LNCaP clone FGC (cell line): ENCODE measurements at regions not wholly inside any gene's neighbourhood (a gene's known extent, or its start where the extent isn't known, plus 50 kb on each side); places are given as distances from the start of the nearest gene placed in this dataset.

ENCODE experiments used
- DNase-seq: peaks from one replicate; pipeline ENCODE4 v3.0.0-alpha.2; 2011; ENCODE audit warnings: low read depth
- H3K4me3 ChIP-seq: 2 replicates; pipeline ENCODE4 v1.5.1; 2011; ENCODE audit warnings: mild to moderate bottlenecking, low read depth, low read length, control low read depth
- CTCF ChIP-seq: IDR thresholded peaks from 2 replicates; pipeline ENCODE4 v1.5.1; 2012; ENCODE audit warnings: mild to moderate bottlenecking; ENCODE audit not compliant: control insufficient read depth, insufficient read depth; ENCODE audit errors: extremely low read depth

- no peak overlapping the region for H3K4me3 ChIP-seq
- DNase-seq: no peak
- TF ChIP-seq CTCF: no peak
Measured at GRCh38 chr10:31098046-31098445, 66.4 kb upstream of the ZNF438 start.

GRCh38 chr10:31099094-31099493 lies 67.4 kb upstream of the ZNF438 start:
- TF ChIP-seq CTCF: no peak
- H3K4me3 ChIP-seq: no peak overlapping the region
- no peak for DNase-seq

GRCh38 chr10:31099664-31100063 lies 68.0 kb upstream of the ZNF438 start:
- H3K4me3 ChIP-seq: no peak overlapping the region
- no peak for DNase-seq
- no peak for TF ChIP-seq CTCF

DNA sequence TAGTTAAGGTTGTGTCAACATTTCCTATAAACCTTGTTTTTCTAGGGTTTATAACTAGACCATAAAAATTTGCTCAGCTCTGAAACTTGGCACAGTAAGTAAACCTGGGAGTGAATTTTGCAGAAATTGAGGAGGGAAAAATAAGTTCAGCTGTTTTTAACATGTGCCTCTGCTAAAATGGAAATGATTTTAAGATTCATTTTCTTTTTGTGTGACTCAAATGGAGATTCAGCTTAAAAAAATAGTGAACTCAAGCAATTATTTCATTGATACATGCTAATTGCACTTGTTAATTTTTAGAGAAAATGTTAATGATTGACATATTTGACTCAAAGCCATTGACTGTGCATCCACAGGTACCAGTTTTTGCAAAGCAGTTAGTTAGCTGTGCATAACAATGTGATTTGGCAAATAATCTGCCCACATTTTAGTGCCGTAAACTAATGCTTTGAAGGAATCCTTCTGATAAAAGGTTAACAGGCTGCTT lies 68.5 kb upstream of the ZNF438 start:
- H3K4me3 ChIP-seq: no peak overlapping the region
- no peak for DNase-seq
- TF ChIP-seq CTCF: no peak

- TF ChIP-seq CTCF: no peak
- H3K4me3 ChIP-seq: no peak overlapping the region
- no peak for DNase-seq
Measured at GRCh38 chr10:31100662-31101061, 69.0 kb upstream of the ZNF438 start.

DNA sequence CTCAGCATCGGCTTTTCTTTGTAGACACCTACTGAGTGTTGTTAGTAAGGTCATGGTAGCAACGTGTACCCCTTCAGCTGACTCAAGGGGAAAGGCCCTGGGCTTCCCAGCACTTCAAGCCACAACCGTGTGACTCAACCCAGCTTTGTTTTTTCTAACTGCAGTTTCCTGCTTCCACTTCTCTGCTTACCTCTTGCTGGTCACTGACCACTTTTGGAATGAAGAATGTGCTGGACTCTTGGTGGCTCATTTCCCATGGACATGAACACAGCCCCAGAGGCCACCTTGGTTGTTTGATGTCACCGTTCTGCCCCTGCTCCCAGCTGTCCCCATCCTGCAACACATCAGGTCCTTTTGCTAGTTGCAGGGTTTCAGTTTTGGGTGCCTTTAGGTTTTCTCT lies 69.5 kb upstream of the ZNF438 start:
- no peak overlapping the region for H3K4me3 ChIP-seq
- TF ChIP-seq CTCF: no peak
- DNase-seq: no peak

- no peak for TF ChIP-seq CTCF
- no peak overlapping the region for H3K4me3 ChIP-seq
- peak; percentile 74 for DNase-seq
Measured at GRCh38 chr10:31102421-31102820, 70.8 kb upstream of the ZNF438 start.
